NCI-H510A treated with DMSO at 0.1 percent for 48 hours (cell line): ENCODE measurements at regions not wholly inside any gene's neighbourhood (a gene's known extent, or its start where the extent isn't known, plus 50 kb on each side); places are given as distances from the start of the nearest gene placed in this dataset.

Experiments used
- DNase-seq: peaks from one replicate; lab custom pipeline; 2025; lab: John Stamatoyannopoulos, UW

- DNase-seq = peak; percentile 2
Measured at GRCh38 chr13:47175172-47175866, 278.5 kb upstream of the HTR2A start.

GRCh38 chr13:47170971-47171370 is 274.1 kb upstream of the HTR2A start:
- DNase-seq = no peak

DNA sequence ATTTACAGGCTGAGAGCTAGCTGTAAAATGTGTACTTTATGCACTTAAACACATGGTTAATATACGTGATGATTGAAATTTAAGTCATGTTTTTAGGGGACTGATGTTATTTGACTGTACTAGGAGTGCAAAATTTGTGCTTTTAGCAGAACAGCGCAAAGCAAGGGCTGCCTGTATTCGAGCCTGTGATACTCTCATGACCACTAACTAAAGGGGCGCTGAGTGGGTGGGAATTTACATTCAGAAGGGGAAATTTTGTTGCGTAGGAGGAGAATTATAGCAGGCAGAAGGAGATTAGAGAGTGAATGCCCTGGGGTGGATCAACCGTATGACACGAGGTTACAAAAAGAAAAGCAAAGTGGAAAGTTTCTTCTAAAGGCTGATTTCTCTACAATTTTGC is 271.8 kb upstream of the HTR2A start:
- DNase-seq = no peak

GRCh38 chr13:47168066-47168465 is 271.2 kb upstream of the HTR2A start:
- DNase-seq = no peak

- DNase-seq = no peak
Measured at GRCh38 chr13:47166336-47166735, 269.5 kb upstream of the HTR2A start.

DNA sequence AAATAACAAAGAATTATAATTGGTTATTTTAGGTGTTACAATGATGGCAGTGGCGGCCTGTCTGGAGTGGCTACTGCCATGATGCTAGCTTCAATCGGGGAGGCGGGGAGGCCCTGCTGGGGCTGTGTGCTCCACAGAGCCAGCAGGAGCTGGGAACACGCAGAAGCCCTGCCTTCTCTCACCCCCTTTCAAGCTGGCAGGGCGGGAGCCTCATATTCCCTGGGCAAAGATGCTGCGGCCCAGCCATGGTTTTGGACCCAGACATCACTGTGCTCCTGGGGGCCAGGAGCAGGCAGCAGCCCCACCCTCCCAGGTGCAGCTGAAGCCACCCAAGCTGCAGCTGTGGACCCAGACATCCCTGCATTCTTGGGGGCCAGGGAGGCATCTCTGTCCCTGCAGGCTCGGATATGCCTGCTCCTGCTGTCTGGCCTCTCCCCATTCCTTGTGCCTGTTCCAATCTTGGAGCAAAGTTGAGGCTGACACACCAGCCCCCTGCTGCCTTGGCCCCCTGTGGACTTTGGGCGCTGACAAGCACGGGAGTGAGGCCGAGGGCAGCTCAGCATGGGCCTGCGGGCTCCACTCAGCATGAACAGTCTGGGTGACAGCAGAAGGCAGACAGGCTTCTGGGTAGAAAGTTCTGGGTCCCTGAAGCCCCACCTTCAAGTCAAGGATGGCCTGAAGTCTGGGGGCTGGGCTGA is 263.1 kb upstream of the HTR2A start:
- no peak for DNase-seq

DNA sequence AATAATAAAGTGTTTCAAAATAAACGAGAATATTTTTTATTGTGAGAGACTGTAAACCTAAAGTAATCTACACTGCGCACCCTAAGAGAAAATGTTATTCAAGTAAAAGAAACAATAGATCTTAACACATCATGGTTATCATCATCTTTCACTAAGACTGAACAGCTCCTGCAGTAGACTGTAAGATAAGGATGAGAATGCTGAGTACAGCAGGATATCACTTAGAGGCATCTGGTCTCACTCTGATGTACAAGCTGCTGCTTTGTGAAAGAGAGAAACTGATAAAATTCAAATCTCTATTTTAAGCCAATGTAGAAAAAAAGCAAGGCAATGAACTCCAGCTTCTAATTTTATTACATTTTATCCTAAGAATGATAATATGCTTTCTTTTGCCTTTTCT is 261.7 kb upstream of the HTR2A start:
- DNase-seq = no peak

- DNase-seq = no peak
Measured at GRCh38 chr13:47148543-47148942, 251.7 kb upstream of the HTR2A start.

- no peak for DNase-seq
Measured at GRCh38 chr13:47147812-47148119, 250.9 kb upstream of the HTR2A start.

GRCh38 chr13:47146991-47147811 is 250.3 kb upstream of the HTR2A start:
- no peak for DNase-seq

DNA sequence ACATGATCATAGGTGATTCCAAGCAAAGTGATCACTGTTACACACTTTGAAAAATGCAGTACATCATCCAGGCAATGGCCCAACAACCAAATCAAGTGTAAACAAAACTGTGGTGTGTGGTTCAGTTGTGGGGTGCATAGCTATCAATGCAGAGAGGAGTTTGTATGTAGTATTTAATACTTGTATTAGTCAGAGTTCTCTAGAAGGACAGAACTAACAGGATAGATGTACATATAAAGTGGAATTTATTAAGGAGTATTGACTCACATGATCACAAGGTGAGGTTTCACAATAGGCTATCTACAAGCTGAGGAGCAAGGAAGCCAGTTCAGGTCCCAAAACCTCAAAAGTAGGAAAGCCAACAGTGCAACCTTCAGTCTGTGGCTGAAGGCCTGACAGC is 249.3 kb upstream of the HTR2A start:
- DNase-seq = no peak

GRCh38 chr13:47144782-47145181 is 247.9 kb upstream of the HTR2A start:
- no peak for DNase-seq

- peak; percentile 5 for DNase-seq
Measured at GRCh38 chr13:47142105-47142504, 245.3 kb upstream of the HTR2A start.

DNA sequence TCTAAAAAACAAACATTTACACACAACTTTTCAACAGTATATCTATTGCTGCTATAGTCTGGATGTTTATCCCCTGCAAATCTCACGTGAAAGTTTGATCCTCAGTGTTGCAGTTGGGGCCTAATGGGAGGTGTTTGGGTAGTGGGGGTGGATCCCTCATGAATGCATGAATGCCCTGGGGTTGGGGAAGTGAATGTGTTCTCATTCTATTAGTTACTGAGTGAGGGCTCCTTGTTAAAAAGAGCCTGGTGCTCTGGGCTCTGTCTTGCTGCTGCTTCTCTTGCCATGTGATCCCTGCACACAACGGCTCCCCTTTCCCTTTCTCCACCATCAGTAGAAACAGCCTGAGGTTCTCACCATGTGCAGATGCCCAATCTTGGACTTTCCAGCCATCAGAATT is 242.7 kb upstream of the HTR2A start:
- no peak for DNase-seq

DNA sequence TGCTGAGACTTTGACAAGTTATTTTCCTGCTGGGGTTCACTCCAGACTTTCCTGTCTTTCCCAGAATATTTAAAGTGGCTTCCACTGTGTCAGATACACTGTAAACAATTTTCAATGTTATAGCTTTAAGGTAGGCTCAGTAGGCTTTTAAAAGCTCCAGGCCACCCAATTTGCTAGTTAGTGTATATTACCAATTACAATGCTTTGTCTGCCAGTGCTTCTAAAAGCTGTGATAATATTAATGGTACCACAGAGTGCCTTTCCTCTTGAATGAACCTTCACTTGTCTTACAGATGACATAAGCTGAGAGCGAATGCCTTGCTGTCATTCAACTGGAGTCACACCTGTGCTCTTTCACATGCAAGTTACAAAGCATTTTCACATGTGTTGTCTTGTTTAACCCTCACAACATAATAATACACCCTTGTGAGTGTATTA is 239.7 kb upstream of the HTR2A start:
- no peak for DNase-seq

- DNase-seq = peak; percentile 0
Measured at GRCh38 chr13:47135800-47136503, 239.1 kb upstream of the HTR2A start.

DNA sequence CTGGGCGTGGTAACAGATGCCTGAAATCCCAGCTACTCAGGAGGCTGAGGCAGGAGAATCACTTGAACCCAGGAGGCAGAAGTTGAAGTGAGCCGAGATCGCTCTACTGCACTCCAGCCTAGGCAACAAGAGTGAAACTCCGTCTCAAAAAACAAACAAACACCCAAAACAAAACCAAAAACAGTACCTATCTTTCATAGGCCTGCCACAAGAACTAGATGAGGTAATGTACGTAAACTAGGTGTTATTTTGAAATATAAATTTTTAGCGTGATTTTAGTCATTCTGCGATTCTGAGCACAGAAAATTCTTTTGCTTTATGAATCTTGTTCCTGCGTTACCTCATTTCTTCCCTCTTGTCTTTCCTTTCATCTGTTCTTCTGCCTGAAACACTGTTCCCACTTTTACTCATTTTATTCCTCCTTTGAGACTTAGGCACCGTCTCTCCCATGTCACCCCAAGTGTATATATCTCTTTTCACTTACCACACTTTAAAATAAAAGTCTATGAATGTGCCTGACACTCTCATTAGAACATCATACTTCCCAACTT is 238.2 kb upstream of the HTR2A start:
- no peak for DNase-seq

DNA sequence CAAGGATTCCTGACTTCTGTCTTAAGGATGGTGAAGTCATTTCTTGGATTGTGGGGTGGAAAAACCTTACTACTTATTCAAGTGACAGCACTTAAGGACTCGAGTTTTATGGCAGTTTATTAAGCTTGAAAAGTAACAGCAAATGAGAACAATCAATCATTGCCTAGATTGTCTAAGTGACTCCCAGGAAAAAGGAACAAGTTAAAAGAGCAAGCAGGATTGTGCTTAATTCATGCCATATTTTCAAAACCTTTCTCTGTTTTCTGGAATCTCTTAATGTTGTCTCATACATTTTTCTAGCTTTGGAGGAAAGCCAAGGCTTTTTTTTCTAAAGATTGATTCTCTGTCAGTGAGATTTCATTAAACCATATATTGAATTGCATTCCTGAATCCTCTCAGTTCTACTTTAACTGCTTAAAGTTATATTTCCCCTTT is 236.2 kb upstream of the HTR2A start:
- DNase-seq = no peak

DNA sequence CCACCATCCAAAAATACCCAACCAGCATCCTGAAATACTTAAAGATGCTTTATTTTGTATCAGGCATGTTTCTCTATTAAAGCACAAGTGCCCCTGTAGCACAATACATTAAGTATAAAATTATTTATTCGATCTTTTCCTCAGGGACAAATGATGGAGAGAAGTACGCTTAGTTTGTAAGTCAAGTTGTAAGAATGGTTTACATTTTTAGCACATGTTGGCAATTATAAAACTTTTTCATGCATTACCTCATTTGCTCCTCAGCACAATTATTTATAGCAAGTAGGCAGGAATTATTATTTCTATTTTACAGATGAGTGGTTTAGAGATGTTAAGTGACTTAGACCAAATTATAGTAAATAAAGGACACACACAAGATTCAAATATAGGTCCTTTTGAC is 232.6 kb upstream of the HTR2A start:
- no peak for DNase-seq

DNA sequence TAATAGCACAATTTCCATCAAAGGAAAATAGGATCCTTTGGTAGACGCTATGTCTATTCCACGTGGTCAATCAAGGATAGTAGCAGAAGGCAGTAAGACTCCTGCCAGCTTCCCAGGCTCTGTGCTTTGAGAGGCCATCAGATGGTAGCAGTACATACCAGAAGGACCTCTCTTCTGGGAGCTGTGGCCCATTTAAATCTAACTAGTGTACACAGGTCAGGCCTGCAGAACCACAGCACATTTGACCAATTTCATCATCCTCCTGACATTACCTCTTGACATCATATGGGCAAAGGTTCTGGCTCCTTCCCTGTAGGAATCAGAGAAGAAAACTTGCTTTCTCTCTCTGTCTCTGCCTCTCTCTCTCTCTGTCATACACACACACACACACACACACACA is 229.6 kb upstream of the HTR2A start:
- no peak for DNase-seq

DNA sequence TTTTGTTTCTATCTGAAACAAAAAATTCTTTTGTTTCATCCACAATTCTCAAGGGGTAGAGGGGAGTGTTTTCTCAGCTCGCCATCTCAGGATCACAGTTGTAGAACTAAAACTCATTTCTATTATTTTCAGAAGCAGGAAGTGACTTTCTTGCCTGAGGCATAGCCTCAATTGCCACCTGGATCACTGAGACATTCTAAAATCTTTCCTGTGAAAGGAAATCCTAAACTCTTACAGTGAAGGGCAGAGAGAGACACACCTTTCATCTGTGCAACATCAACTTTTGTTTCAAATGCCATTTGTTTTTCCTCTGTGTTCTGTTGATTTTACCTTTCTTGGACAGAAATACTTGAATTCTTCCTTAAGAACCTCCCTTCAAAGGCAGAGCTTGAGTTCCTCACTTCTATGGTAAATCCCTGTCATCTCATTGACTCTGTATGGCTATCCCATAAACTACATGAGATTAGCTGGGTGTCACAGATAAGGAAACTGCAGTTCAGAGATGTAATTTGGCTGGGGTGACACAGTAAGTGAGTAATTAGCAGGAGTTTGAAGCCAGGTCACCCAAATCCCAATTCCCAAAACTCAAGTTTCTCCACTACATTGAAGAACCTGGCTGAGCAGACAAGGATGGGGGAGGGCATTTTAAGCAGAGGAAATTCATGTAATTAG is 224.4 kb upstream of the HTR2A start:
- no peak for DNase-seq

- no peak for DNase-seq
Measured at GRCh38 chr13:47120282-47120681, 223.4 kb upstream of the HTR2A start.
